GM18951 (cell line): ENCODE measurements at regions not wholly inside any gene's neighbourhood (a gene's known extent, or its start where the extent isn't known, plus 50 kb on each side); places are given as distances from the start of the nearest gene placed in this dataset.

ENCODE experiments used
- POLR2A ChIP-seq: IDR thresholded peaks from 4 replicates; pipeline ENCODE4 v1.6.1; 2011; ENCODE audit warnings: mild to moderate bottlenecking; ENCODE audit not compliant: insufficient read length, insufficient read depth; ENCODE audit errors: extremely low read depth
- in situ Hi-C: fragments of 300-500 bp; cut with MboI; formaldehyde crosslinking; loops from one replicate; pipeline ENCODE4 v1.12.0; 2022; ENCODE audit warnings: low sequenced_read_pairs, mixed read lengths, inconsistent platforms; ENCODE audit not compliant: unreplicated experiment

DNA sequence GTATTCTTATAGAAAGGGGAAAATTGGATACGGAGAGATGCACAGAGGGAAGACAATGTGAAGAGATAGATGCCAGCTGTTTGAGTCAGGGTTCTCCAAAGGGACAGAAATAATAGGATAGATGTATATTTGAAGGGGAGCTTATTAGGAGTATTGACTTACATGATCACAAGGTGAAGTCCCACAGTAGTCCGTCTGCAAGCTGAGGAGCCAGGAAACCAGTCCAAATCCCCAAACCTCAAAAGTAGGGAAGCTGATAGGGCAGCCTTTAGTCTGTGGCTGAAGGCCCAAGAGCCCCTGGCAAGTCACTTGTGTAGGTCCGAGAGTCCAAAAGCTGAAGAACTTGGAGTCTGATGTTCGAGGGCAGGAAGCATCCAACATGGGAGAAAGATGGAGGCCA lies 569.6 kb upstream of the LARGE1 start:
- TF ChIP-seq POLR2A = no peak
- in situ Hi-C loops = no loop called here

DNA sequence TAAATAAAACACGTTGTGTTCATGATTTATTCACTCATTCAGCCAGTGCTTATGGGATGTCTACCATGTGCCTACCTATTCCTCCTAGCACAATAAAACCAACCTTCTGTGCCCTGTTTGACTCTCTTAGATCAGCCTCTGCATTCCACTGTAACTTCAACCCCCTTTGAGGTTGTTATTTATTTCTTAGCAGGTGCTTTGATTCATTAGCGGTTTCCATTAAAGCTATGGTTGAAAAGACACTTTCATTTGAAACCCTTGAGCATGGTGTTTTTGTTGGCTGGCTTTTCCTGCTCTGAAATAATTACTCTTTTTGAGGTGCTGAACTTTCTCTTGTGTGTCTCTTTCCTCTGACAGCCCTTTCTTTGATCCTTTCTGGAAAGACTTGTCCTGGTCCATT lies 570.6 kb upstream of the LARGE1 start:
- TF ChIP-seq POLR2A = no peak
- in situ Hi-C loops = no loop called here

DNA sequence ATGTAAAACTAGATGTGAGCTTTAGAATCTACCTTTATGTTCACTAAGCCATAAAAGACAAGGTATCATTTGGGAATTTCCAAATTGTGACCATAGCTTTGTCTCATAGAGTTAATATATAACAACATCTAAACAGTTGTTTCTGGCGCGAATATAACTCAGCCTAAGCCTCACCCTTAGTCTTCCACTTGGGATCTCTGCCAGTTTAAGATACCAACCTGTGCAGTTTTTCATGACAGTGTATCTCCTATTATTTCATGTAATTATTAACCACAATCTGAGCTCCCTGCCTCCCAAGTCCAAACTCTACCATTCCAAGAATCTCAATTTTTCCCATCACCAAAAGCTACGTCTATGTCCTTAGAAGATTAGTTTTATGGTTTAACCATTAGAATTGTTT lies 572.5 kb upstream of the ISX start:
- no peak for TF ChIP-seq POLR2A
- in situ Hi-C loops = no loop called here

DNA sequence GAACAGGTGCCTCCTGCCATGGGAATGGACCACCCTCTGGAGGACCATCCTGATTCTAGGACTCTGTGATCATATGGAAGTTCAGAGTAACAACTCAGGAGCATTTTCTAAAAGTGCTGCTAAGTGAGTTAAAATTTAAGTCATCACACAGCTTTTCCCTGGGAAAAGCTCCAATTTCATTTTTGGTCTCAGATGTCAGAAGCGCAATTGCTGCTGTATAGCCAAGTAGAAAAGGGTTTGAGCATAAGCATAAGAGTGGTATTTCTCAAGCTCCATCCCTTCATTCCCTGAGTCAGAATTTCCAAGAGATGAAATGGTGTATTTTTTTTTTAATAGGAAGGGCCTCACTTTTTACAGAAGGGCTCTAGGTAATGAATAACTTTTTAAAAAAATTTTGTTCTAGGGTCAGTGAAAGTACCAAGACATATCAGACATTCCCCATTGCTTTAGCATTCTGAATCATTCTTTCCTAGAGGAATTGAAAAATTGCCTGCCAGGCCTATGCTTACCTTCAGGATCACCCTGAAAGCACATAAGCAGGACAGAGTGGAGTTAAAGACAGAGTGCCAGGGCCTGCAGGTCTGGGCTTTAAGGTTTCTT lies 564.5 kb upstream of the ISX start:
- TF ChIP-seq POLR2A = no peak
- in situ Hi-C loops = no loop called here

DNA sequence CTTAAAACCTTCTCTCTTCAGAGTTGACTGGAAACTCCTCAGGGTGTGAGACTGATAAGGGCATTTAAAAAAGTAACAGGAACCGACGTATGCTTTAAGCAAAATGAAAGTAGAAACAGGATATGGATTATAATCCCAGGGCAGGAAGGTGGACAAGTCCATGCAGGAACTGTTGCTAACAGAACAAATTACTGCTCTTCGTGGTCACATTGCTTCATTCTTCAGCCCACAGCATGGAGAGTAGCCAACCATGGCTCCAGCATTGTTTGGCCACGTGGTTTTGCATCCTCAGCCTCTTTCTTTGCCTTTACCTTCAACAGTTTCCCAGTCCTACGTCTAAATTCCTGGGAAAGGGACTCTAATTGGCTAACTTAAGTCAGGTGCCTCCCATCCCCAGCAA lies 563.1 kb upstream of the ISX start:
- TF ChIP-seq POLR2A = no peak
- in situ Hi-C loops = no loop called here

DNA sequence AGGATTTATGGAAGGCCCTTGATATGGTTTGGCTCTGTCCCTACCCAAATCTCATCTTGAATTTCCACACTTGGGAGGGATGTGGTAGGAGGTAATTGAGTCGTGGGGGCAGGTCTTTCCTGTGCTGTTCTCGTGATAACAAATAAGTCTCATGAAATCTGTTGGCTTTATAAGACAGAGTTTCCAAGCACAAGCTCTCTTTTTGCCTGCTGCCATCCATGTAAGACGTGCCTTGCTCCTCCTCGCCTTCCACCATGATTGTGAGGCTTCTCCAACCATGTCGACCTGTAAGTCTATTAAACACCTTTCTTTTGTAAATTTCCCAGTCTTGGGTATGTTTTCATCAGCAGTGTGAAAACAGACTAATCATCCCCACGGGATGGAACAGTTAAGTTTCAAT lies 557.2 kb upstream of the ISX start:
- no peak for TF ChIP-seq POLR2A
- in situ Hi-C loops = no loop called here

DNA sequence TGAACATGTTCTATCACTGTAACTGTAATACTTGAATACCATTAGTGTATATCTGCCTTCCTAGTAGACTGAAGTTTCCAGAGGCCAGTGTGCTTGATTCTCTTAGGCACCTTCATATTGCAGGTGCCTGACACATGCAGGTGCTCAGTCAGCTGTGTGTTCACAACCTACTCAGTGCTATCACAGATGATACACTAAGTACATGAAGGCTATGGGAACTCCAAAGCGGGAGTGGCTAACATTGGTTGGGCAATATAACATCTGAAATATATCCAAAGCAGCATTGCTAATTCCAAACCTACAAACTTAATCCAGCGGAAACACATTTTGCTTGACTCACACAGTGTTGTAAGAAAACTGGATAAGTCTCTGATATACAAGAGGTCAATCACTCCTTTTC lies 539.3 kb upstream of the ISX start:
- TF ChIP-seq POLR2A = no peak
- in situ Hi-C loops = no loop called here

DNA sequence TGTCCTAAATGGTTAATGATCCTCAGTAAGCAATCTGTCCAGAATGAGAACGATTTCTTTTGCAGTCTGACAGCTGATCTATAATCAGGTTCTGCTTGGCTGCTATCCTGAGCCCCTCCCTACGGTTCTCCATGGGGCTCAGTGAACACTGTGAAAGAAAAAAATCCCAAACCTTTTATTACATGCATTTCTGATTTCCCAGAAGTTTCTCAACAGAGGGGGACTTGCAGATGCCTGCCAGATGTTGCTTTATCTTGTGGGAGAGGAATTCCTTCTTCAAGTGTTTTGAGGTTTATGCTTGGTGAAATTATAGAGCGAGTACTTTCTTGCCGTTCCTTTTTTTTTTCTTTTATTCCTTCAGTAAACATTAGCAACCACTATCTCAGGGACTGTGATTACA lies 531.9 kb upstream of the ISX start:
- no peak for TF ChIP-seq POLR2A
- in situ Hi-C loops = no loop called here

DNA sequence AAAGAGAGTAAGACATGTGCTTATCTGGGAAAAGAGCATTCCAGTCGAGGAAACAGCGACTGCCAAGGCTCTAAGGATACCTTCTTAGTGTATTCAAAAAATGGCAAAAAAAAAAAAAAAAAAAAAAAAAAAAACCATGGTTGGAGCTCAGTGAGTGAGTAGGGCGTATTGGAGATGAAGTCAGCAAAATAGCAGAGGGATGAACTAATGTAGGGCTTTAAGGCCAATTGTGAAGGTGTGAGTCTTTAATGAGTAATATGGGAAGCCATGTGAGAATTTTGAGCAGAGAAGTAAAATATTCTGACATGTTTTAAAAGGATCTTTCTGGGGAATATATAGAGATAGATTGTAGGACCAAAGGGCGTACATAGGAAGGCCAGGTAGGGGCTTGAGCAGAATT lies 498.6 kb upstream of the ISX start:
- in situ Hi-C loops = no loop called here
- no peak for TF ChIP-seq POLR2A

DNA sequence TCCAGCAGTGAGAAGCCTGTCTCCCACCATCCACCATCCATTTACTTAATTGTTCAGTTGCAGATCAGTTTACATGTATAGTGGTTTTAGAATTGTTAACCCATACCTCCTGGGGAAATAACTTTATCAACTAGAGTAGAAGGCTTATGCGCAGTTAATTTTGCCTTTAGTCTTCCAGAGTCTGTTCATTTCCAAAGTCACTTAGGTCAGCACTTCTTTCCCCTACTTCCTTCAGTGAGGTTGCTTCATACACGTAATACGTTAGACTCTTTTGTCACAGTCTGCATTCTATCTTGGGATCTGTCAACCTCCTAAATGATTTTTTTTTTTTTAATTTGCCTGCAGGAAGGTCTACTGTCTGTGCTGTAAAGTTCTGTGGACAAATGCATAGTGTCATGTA lies 495.6 kb upstream of the ISX start:
- in situ Hi-C loops = no loop called here

DNA sequence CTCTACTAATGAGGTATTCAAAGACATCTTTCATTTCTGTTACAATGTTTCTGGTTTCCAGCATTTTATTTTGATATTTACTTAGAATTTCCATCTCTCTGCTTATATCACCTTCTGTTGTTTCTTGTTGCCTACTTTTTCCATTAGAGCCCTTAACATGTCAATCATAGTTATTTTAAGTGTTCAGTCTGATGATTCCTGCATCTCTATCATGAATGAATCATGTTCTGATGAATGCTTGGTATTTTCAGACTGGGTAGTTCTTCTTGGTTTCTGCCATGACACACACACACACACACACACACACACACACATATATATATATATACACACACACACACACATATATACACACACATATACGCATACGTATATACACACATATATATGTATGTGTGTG lies 486.4 kb upstream of the ISX start:
- TF ChIP-seq POLR2A = no peak
- in situ Hi-C loops = no loop called here

More for the DNA sequence above, 495.6 kb upstream of the ISX start:
- no peak for TF ChIP-seq POLR2A

DNA sequence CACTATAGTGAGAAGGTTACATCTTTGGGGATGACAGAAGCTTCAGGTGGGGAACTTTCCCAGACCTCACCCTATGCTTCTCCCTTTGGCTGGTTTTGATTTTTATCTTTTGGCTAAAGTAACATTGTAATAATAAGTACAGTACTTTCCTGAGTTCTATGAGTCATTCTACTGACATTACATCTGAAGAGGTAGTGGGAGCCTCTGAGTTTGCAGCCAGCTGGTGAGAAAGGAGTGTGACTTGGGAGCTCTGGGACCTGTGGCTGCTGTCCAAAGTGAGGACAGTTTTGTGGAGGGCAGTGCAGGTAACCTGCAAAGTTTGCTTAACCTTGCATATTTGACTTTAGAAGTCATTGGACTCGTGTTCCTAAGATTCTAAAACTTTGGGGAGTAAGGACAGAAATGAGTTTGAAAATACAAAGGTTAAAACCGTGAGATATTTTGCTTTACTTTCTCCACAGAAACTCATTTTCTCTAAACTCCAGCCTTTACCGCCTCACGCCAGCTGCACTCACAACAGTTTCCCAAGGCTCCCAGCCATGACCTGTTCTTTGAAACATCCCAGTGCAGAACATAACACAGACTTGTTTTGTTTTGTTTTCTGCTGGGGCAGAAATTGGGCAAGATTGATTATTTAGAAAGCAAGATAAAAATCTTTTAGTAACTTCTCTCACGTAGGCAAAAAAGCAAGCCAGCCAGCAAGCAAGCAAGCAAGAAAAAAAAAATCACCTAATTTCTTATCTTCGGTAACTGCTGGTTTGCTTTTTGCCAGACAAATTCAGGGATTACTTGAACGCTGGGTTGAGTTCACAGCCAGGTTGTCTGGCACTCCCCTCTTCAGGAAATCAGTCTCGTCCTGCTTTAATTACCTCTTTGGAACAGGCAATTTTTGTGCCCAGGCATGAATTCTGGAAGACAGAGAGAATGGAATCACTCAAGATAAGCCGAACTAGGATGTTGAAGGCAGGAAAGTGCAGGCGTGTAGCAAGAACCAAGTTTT lies 478.3 kb upstream of the ISX start:
- in situ Hi-C loops = no loop called here
- no peak for TF ChIP-seq POLR2A

DNA sequence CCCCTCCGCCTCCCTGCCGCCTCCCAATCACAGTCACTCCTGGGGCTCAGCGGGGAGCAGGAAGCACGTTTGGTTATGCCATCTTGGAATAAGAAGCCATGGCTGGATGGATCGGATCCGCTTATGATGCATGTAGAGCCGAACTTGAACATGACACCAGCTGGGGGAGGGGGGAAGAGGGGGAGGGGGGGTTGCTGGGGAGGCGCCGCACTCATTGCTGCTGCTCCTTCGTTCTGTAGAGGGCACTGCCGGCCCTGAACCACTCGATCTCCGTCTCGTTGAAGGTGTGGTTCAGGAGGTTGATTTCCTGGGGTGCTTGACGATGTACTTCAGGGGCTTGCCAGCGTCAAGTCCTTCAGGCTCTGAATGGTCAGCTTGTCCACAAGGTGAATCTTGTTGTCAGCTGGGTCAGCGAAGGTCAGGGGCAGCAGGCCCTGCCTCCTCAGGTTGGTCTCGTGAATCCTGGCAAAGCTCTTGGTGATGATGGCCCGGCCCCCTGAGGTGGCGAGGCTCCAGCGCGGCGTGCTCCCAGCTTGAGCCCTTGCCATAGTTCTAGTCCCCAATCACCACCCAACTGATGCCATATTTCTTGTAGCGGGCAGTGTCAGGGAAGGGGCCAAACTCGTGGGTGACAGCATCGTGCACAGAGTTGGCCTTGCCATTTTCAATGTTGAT lies 476.9 kb upstream of the ISX start:
- TF ChIP-seq POLR2A = no peak
- in situ Hi-C loops = no loop called here
